HCT116 (cell line): ENCODE measurements at regions not wholly inside any gene's neighbourhood (a gene's known extent, or its start where the extent isn't known, plus 50 kb on each side); places are given as distances from the start of the nearest gene placed in this dataset.

ENCODE experiments used
- ATAC-seq: fragments of 200-7000 bp; cut with Tn5 transposase; 2 replicates; pipeline ENCODE4 v1.9.1; 2020; ENCODE audit warnings: mild to moderate bottlenecking, moderate library complexity
- BruUV-seq: library from RNA; stranded (reverse); fragments of 400-500 nt; replicated peaks from 2 replicates; lab custom pipeline; 2021; lab: Mats Ljungman, UMichigan
- CTCF ChIA-PET: fragments of 300-600 bp; sonication (Branson Sonifier 250); formaldehyde crosslinking; loops from one replicate; lab custom pipeline; 2021; ENCODE audit warnings: antibody characterized with exemption; lab: Charles Lee
- POLR2A ChIA-PET: fragments of 300-600, 350-600 bp; sonication (Branson Sonifier 250); formaldehyde crosslinking; loops from one replicate; lab custom pipeline; 2021; ENCODE audit warnings: antibody characterized with exemption; lab: Charles Lee
- RAD21 ChIA-PET, 2 experiments: fragments of 300-600 bp; sonication (Branson Sonifier 250); formaldehyde crosslinking; loops; one replicate each; lab custom pipeline; 2023; ENCODE audit warnings: low total read pairs in 2 of 2; ENCODE audit not compliant: uncharacterized antibody in 2 of 2, unreplicated experiment in 2 of 2, low non-redundant PET in 1 of 2; lab: Charles Lee
- DNase-seq: peaks from one replicate; pipeline ENCODE4 v3.0.0-alpha.2; 2010; ENCODE audit warnings: low read depth, low spot score
- H2AFZ ChIP-seq: fragments of 200-600 bp; shearing (Covaris generic), sonication (generic); 2 replicates; pipeline ENCODE4 v1.6.1; 2017; ENCODE audit warnings: low read depth, mixed run types, mixed read lengths, antibody characterized with exemption, low read length; ENCODE audit not compliant: poor library complexity, severe bottlenecking
- H3K27ac ChIP-seq: 2 replicates; pipeline ENCODE4 v1.5.1; 2012; ENCODE audit warnings: low read depth, low read length
- H3K27me3 ChIP-seq: fragments of 200-600 bp; sonication (generic); 2 replicates; pipeline ENCODE4 v1.6.1; 2016; ENCODE audit warnings: mixed run types, low read length, mixed read lengths; ENCODE audit not compliant: insufficient read depth
- H3K36me3 ChIP-seq, 2 experiments: fragments of 200-500 bp in 1 of 2; fragments of 200-600 bp in 1 of 2; sonication (Bioruptor generic) in 1 of 2; sonication (generic) in 1 of 2; 2 replicates each; pipeline versions ENCODE4 v1.5.1 to v1.6.1; 2014 to 2016; ENCODE audit warnings: low read length in 2 of 2, inconsistent platforms in 1 of 2, mixed read lengths in 1 of 2, mixed run types in 1 of 2; ENCODE audit not compliant: insufficient read depth in 2 of 2, control insufficient read depth in 1 of 2
- H3K4me1 ChIP-seq, 2 experiments: fragments of 200-600 bp in 1 of 2; sonication (generic) in 1 of 2; 2 replicates each; pipeline versions ENCODE4 v1.5.1 to v1.6.1; 2012 to 2017; ENCODE audit warnings: low read length in 2 of 2, inconsistent platforms in 1 of 2, mild to moderate bottlenecking in 1 of 2, mixed read lengths in 1 of 2, mixed run types in 1 of 2, moderate library complexity in 1 of 2; ENCODE audit not compliant: insufficient read depth in 2 of 2, control insufficient read depth in 1 of 2
- H3K4me2 ChIP-seq: fragments of 200-600 bp; sonication (generic); 2 replicates; pipeline ENCODE4 v1.6.1; 2017; ENCODE audit warnings: mixed run types, low read length, mixed read lengths
- H3K4me3 ChIP-seq, 2 experiments: fragments of 200-600 bp in 1 of 2; sonication (generic) in 1 of 2; replicated peaks in 1 of 2; 2 replicates each; pipeline ENCODE4 v1.5.1; 2011 to 2016; ENCODE audit warnings: low read length in 2 of 2, control low read depth in 1 of 2, low read depth in 1 of 2, mild to moderate bottlenecking in 1 of 2, mixed read lengths in 1 of 2, mixed run types in 1 of 2
- H3K79me2 ChIP-seq: fragments of 200-600 bp; sonication (generic); 2 replicates; pipeline ENCODE4 v1.6.1; 2017; ENCODE audit warnings: mild to moderate bottlenecking, mixed run types, low read length, moderate library complexity, mixed read lengths; ENCODE audit not compliant: insufficient read depth
- H3K9ac ChIP-seq: fragments of 200-600 bp; sonication (generic); 2 replicates; pipeline ENCODE4 v1.6.1; 2016; ENCODE audit warnings: low read length, mixed read lengths
- H3K9me2 ChIP-seq: fragments of 200-600 bp; sonication (generic), shearing (Covaris generic); 2 replicates; pipeline ENCODE4 v1.6.1; 2017; ENCODE audit warnings: mixed run types, mild to moderate bottlenecking, moderate library complexity; ENCODE audit not compliant: insufficient read depth
- H3K9me3 ChIP-seq, 2 experiments: fragments of 200-500 bp in 1 of 2; fragments of 200-600 bp in 1 of 2; sonication (Bioruptor generic) in 1 of 2; sonication (generic) in 1 of 2; 2 replicates each; pipeline ENCODE4 v1.6.1; 2014 to 2017; ENCODE audit warnings: low read length in 2 of 2, mixed read lengths in 2 of 2, inconsistent platforms in 1 of 2, low read depth in 1 of 2, mild to moderate bottlenecking in 1 of 2, mixed run types in 1 of 2, moderate library complexity in 1 of 2; ENCODE audit not compliant: control insufficient read depth in 1 of 2, insufficient read depth in 1 of 2
- H4K20me1 ChIP-seq: fragments of 200-600 bp; sonication (generic), shearing (Covaris generic); 2 replicates; pipeline ENCODE4 v1.6.1; 2017; ENCODE audit warnings: mixed run types, mild to moderate bottlenecking, moderate library complexity; ENCODE audit not compliant: insufficient read depth
- ATF3 ChIP-seq: IDR thresholded peaks from 2 replicates; pipeline ENCODE4 v1.6.1; 2012
- CEBPB ChIP-seq: IDR thresholded peaks from 2 replicates; pipeline ENCODE4 v1.6.1; 2012; ENCODE audit warnings: low read depth
- CTCF ChIP-seq, 3 experiments: fragments of 200-600 bp in 1 of 3; sonication (generic) in 1 of 3; IDR thresholded peaks in 2 of 3; conservative IDR thresholded peaks in 1 of 3; 2 replicates each; pipeline ENCODE4 v1.5.1; 2012 to 2017; ENCODE audit warnings: low read depth in 2 of 3, low read length in 2 of 3, antibody characterized with exemption in 1 of 3, borderline replicate concordance in 1 of 3, control low read depth in 1 of 3, mild to moderate bottlenecking in 1 of 3, mixed read lengths in 1 of 3, mixed run types in 1 of 3, moderate library complexity in 1 of 3; ENCODE audit not compliant: insufficient read depth in 1 of 3
- EGR1 ChIP-seq: IDR thresholded peaks from 2 replicates; pipeline ENCODE4 v1.6.1; 2012; ENCODE audit warnings: low read depth
- ELF1 ChIP-seq: IDR thresholded peaks from 2 replicates; pipeline ENCODE4 v1.6.1; 2012; ENCODE audit warnings: low read depth, borderline replicate concordance
- EZH2phosphoT487 ChIP-seq: fragments of 200-600 bp; IDR thresholded peaks from 2 replicates; pipeline ENCODE4 v1.6.1; 2018; ENCODE audit warnings: antibody characterized with exemption, borderline replicate concordance
- FOSL1 ChIP-seq: IDR thresholded peaks from 2 replicates; pipeline ENCODE4 v1.6.1; 2012; ENCODE audit warnings: low read depth
- JUND ChIP-seq: IDR thresholded peaks from 2 replicates; pipeline ENCODE4 v1.6.1; 2012
- POLR2A ChIP-seq: IDR thresholded peaks from 2 replicates; pipeline ENCODE4 v1.7.0; 2011; ENCODE audit warnings: borderline replicate concordance; ENCODE audit not compliant: insufficient read depth, insufficient read length; ENCODE audit errors: extremely low read depth
- SIN3A ChIP-seq: IDR thresholded peaks from 2 replicates; pipeline ENCODE4 v1.6.1; 2012; ENCODE audit warnings: low read depth
- SP1 ChIP-seq: IDR thresholded peaks from 2 replicates; pipeline ENCODE4 v1.6.1; 2012; ENCODE audit warnings: low read depth
- TCF7L2 ChIP-seq: IDR thresholded peaks from 2 replicates; pipeline ENCODE4 v1.7.0; 2011; ENCODE audit warnings: borderline replicate concordance, inconsistent platforms; ENCODE audit not compliant: insufficient read depth, insufficient read length; ENCODE audit errors: extremely low read depth
- ZBTB33 ChIP-seq: IDR thresholded peaks from 2 replicates; pipeline ENCODE4 v1.6.1; 2011; ENCODE audit warnings: mild to moderate bottlenecking, low read length, moderate library complexity; ENCODE audit not compliant: insufficient replicate concordance; ENCODE audit errors: extremely low read depth
- ZFX ChIP-seq: fragments of 450-650 bp; IDR thresholded peaks from 2 replicates; pipeline ENCODE4 v1.6.1; 2017
- ZNF274 ChIP-seq: fragments of 200-500 bp; sonication (Bioruptor generic); IDR thresholded peaks from 2 replicates; pipeline ENCODE4 v1.6.1; 2014; ENCODE audit warnings: mild to moderate bottlenecking, low read depth, low read length, inconsistent platforms
- intact Hi-C: fragments of 100-400 bp; cut with micrococcal nuclease; formaldehyde crosslinking; loops from 2 replicates; pipeline ENCODE4 v1.10.0; 2022

DNA sequence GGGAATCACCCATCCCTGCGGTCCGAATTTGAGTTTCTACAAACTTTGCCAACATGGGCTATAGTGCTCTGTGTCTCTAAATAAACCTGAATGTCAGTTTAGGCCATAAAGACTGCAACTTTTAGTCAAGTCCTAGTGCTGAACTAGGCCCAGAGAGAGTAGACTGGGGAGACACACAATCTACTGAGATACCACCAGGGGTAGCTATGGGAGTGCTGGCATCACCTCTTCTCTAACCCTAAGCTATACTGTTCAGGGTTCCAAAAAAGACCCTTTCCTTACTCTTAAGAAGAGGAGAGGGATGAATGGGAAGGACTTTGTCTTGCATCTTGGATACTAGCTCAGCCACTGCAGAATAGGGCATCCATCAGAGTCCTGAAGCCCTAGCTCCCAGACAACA is 866.7 kb upstream of the PRMT6 start:
- Histone ChIP-seq H3K27ac (no peak overlapping the region), H3K4me1 (no peaks in the 10 kb centered on the region), H3K9me3 (peaks cover 0 to 8% of the 10 kb centered on the region in 2 experiments; a peak in 2 of 4 replicates), H4K20me1 (no peaks in the 10 kb centered on the region), H3K79me2 (no peaks in the 10 kb centered on the region), H3K4me3 (no peak overlapping the region), H3K27me3 (no peaks in the 10 kb centered on the region), H3K9me2 (no peaks in the 10 kb centered on the region), H2AFZ (no peak overlapping the region), H3K4me2 (no peak overlapping the region), H3K36me3 (no peaks in the 10 kb centered on the region), H3K9ac (no peak overlapping the region)
- intact Hi-C loops: no loop called here
- no TSS peak for BruUV-seq
- TF ChIP-seq ATF3 (no peak), POLR2A (no peak), CTCF (IDR thresholded peaks at IDR 0.05 in 2 of 3, conservative IDR thresholded peaks at IDR 0.05 in 1 of 3; ENCODE audit: borderline replicate concordance in 1 of 3, insufficient read depth in 1 of 3, low read depth in 2 of 3, low read length in 2 of 3) (no peak), JUND (no peak)
- ChIA-PET CTCF (no interaction called here), RAD21 (no interaction called here), POLR2A (no interaction called here)
- no peak for DNase-seq
- ATAC-seq: no peak

- Histone ChIP-seq H3K9me3 (peaks cover 3 to 24% of the 10 kb centered on the region in 2 experiments), H2AFZ (no peak overlapping the region), H4K20me1 (no peaks in the 10 kb centered on the region), H3K79me2 (no peaks in the 10 kb centered on the region), H3K27ac (no peak overlapping the region), H3K27me3 (no peaks in the 10 kb centered on the region), H3K9me2 (no peaks in the 10 kb centered on the region), H3K9ac (no peak overlapping the region), H3K4me3 (no peak overlapping the region), H3K4me2 (no peak overlapping the region), H3K36me3 (no peaks in the 10 kb centered on the region), H3K4me1 (no peaks in the 10 kb centered on the region)
- ATAC-seq: no peak
- ChIA-PET POLR2A (no interaction called here), CTCF (no interaction called here), RAD21 (no interaction called here)
- no peak for DNase-seq
- no TSS peak for BruUV-seq
- intact Hi-C loops: no loop called here
- TF ChIP-seq CEBPB: no peak
- no peak for TF ChIP-seq EGR1
- no peak for TF ChIP-seq ZBTB33
- TF ChIP-seq POLR2A: no peak
- TF ChIP-seq EZH2phosphoT487: no peak
- TF ChIP-seq ZFX: no peak
- no peak for TF ChIP-seq ATF3
- no peak for TF ChIP-seq JUND
- no peak for TF ChIP-seq FOSL1
- TF ChIP-seq SP1: no peak
- TF ChIP-seq ELF1: no peak
- TF ChIP-seq ZNF274: no peak
- TF ChIP-seq SIN3A: no peak
- TF ChIP-seq TCF7L2: no peak
These were observed 862.3 kb upstream of the PRMT6 start for GRCh38 chr1:106194206-106194605.
